Stimulated activated CD8-positive, alpha-beta memory T cell treated with anti-CD3 and anti-CD28 coated beads, Interleukin-15, amount 100 ng/mL, for 48 hours (primary cell): ENCODE measurements at regions not wholly inside any gene's neighbourhood (a gene's known extent, or its start where the extent isn't known, plus 50 kb on each side); places are given as distances from the start of the nearest gene placed in this dataset.
"Not testable (repeated sequence)": the region's sequence is repeated elsewhere in the genome, so short reads cannot be mapped to it uniquely, and the experiment has no call there.

Experiments
- DNase-seq, 2 donors: peaks; one replicate each; pipeline ENCODE4 v3.0.0-alpha.2; 2020; ENCODE audit warnings: low read depth in 2 of 2

DNA sequence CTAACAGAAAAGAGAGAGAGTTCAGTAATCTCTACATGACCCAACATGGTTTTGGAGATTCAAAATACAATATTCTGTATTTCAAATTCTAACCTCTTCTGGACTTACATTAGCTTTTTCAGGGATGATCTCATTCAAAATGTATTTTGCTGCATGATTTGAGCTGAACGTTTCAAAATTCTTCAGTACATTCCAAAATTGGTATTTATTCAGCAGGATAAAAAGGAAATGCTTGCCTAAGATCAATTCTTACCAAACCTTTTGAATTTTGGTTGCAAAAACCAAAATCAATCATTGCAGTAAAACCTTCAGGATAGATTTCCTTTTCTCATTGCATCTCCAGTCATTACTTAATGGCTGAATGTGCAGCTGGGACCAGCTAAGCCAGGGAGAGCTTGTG, 1761.3 kb upstream of the SEL1L start:
- no peak for DNase-seq

DNA sequence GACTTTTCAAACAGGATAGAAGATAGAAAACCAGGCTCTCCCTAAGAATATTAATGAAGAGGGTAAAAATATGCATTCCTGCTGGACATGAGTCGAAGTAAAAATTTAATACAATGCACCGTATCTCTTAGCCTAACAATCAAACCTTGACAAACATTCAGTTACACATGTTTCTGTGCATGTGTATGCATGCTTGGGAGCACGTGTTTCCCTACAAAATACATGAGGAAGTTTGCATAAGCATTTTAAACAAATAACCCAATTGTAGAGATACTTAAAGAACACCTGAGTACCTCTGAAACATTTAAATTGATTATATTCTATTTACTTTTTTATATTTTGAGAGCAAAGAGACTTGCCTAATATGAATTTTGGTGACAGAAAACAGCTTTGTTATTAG, 1763.7 kb upstream of the SEL1L start:
- DNase-seq = no peak

DNA sequence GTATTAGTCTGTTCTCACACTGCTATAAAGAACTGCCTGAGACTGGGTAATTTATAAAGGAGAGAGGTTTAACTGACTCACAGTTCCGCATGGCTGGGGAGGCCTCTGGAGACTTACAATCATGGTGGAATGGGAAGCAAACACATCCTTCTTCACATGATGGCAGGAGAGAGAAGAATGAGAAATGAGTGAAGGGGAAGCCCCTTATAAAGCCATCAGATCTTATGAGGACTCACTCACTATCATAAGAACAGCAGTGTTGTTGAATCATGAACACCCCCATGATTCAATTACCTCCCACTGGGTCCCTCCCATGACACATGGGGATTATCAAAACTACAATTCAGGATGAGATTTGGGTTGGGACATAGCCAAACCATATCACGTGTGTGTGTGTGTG, 1764.4 kb upstream of the SEL1L start:
- DNase-seq = not testable (repeated sequence)

DNA sequence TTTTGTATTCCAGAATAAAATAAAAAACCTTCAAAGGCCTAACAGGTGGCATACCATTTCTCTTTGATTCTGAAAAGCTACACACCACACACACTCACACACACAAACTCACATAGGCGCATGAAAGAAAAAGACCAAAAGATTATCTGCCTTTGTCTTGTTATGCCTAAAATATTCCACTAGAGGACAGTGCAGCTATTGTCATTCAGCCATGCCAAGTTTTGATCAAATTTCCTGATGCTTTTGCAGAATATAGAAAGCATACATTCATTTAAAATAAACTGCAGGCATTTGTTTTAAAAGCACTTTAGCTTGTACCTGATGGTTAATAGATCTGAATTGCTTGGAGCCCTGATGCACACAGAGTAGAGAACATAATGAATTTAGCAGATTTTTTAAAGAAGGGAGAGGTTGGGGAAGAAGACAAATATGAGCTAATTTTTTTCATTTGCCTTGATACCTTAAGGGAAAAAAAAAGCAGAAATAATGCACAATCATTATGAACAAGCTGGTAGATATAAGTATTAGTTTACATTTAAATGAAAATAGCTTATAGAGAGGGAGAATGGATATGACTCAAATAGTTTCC, 1766.9 kb upstream of the SEL1L start:
- DNase-seq = no peak

DNA sequence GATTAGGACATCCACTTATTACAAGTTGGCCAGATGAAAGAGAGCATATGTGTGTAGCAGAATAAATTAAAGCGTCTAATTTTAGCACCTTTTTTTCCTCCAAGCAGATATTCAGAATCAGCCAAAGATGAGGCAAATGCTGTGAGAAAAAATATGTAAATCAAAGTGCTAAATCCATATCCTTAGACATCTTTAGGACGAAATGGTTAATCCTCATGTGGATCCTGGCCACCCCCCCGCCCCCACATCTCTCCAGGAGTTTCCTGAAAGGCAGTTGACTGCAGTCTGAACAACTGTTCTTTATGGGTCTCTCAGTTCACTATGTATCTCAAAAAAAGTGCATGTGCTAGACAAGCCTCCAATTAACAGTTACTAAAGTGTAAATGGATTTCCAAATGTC, 1768.1 kb upstream of the SEL1L start:
- no peak for DNase-seq

DNA sequence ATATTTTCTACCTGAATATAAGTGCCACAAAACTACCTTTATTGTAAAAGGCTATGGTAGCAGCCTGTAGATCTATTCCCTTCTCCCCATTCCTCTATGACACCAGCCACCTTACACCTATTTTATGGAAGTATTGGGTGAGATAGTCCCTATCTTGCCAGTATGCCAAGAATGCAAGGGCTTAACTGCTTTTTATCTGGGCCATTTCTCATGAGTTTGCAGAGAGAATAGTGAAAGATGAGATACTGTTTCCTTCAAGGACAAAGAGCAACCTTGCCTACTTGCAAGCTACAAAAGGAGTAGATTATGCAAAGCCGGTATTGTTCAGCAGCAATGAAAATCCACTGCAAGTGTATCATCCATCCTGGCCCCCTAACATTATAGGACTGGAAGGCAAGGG, 1775.6 kb upstream of the SEL1L start:
- DNase-seq = no peak

DNA sequence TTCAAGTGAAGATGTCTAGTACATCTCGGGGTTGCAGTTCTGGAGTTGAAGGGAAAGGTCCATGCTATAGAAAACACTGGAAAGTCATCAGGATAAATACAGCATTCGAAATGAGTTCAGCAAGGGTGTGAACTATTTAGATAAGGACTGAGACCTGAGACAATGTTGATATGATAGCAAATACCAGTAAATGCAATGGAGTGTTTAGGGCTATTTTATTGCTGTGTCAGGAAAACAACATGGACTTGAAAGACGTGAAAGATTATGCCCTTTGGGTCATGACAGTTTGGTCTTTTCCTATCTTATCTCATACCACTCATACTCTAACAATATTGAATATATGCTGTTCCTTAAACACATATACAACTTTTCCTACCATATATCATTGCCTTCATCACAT, 1776.2 kb upstream of the SEL1L start:
- no peak for DNase-seq

DNA sequence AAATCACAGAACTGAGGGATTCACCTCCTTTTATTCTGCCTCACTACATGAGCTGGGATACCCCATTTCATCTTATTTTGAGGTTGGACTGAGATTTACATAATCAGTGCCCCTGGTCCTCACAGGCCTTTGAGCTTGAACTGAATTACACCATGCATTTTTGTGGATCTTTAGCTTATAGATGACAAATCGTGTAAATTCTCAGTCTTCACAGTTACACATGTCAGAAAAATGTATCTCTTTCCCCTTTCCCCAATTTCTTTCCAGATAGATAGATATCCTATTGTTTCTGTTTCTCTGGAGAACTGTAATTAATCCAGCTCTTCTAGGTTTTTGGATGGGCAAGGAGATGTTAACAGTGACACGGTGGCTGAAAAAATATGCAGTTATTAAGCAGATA, 1778.9 kb upstream of the SEL1L start:
- DNase-seq = no peak

DNA sequence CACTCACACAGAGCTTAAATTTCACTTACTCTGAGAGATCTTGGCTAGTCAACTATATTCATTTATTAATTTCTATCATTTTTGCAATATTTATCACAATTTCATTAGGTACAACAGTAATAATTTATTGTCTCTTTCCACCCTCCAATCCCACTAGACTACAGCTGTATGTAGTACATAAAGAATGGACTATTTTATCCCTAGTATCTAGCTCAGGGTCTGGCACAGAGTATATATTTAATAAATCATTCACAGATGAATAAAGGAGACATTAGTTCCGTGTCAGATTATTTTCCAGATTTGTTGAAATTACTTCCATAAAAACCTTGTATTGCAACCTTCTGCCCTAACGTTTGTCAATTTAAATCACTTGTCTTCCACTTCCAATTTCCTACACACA, 1781.1 kb upstream of the SEL1L start:
- DNase-seq = no peak

DNA sequence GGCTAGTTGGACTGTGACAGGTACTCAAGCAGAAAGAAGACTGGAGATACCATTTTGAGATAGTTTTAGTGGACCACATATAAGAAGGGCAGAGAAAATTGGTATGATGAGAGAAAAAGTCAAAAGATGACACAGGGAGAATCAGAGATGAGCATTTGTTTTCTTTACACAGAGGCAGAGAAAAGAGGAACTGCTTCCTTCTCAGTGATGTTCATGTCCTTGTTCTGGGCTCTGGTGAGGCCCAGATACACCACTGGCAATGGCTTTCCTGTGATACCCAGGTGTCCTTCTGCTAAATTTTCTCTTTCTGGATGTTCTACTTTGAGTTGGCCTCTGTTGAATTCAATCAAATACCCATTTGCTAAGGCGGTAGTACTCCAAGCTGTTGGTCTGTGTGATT, 1782.7 kb upstream of the SEL1L start:
- DNase-seq = no peak

DNA sequence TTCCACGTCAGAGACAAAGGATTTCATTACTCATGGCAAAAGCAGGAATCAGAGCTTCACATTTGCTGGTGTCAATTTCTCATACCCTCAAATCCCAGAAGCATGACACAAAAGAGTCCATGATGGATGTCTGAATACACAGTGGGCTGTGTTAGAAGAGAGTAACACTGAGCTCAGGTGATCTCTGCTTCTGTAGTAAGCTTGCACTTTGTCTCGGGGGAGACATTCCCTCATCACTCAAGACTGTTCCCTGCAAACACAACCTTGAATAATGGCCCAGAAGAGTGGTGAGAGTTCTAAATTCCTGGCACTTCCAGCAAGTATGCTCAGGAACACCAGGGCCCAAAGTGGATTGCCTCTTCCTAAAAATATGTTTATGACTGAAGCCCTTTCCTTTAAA, 1787.2 kb upstream of the SEL1L start:
- DNase-seq = no peak

DNA sequence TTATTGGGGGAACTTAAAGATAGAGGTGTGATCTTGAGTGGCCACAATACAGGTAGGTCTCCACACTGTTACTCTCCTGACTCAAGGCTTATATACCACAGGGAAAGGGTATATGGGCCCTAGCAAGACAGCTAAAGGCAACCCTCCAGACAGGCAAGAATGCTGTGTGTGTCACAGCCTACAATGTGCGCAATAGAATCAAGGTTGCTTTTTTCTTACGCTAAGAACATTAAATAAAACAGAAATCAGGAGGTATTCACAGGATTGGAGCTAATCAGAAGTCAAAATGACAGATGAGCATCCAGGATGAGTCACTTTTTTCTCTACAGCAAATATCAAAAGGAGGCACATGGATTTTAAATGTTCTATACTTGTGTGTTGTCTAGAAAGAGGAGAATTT, 1797.9 kb upstream of the SEL1L start:
- DNase-seq = no peak

DNA sequence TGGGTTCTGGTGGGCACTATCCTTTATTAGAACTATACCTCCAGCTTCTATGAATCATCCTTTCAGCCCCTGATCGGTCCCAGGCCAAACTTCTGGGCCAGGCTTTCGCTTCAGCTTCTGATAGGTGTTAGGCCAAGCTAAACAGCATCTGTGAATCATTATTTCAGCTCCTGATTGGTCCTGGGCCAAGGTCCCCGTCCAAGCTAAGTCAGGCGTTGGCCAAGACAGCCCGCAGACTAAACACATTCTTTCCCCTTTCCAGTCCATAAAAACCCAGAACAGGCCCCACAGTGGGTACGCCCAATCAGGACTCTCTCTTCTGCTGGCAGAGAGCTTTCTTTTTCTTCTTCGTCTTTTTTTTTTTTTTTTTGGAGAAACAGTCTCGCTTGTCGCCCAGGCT, 1808.9 kb upstream of the SEL1L start:
- DNase-seq = no peak

DNA sequence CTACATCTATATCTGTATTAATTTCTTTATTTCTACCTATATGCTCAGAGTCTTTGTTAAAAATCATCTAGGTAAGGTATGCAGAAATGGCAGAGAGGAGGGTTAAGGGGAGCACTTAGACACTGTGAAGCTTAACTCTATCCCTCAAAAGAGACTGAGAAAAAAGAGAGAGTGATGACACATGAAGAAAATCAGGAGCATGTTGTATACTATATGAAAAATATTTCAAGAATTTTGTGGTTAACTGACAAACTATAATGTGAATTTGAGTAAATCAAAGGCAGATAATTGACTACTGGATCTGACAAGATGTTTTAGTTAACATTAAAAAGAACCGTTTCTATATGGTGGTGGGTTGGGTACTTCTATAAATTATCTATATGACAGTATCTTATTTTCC, 1814.2 kb upstream of the SEL1L start:
- DNase-seq = no peak

DNA sequence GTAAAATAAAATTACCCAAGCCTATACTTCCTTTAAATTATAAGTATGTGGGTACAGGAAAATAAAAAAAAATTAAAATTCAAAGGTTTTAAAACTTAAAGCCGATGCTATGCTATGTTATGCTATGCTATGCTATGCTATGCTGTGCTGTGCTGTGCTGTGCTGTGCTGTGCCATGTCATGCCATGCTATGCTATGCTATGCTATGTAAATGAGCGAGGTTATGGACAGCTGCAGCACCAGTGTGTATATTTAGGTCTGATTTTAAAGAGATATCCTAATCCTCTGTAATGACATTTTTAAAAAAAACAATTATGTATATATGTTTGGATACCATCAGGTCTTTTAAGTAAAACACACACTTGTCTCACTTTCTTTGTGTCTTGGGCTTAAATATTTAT, 1822.0 kb upstream of the SEL1L start:
- no peak for DNase-seq

DNA sequence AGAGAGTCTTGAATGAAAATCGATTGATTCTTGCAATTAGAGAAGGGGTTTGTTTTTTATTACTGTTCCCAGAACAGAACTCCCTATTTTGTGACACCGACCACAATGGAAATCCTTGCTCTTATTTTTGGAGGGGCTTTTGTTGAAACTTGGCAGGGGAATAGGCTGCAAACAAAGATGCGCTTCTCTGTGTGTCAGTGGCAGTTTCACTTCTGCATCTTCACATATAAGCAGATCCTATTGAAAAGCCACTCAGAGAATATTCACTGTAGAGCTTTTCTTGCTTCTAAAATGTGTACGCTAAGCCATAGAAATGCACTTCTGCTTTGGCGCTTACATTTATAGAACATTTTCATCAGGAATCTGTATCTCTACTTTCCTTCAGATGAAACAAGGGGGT, 1822.4 kb upstream of the SEL1L start:
- DNase-seq = no peak

DNA sequence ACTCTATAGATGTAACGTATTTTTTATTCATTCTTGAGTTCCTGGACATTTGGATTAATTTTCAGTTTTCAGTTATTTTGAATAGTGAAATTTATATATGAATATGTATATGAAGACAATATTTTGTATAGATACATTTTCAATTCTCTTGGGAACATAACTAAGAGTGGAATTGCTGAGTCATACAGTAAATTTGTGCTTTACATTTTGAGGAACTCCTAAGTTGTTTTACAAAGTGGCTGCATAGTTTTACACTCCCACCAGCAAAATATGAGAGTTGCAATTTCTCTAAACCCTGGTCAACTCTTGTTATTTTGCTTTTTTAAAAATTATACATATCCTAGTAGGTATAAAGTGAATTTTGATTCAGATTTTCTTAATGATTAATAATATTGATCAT, 1838.6 kb upstream of the SEL1L start:
- DNase-seq = no peak

DNA sequence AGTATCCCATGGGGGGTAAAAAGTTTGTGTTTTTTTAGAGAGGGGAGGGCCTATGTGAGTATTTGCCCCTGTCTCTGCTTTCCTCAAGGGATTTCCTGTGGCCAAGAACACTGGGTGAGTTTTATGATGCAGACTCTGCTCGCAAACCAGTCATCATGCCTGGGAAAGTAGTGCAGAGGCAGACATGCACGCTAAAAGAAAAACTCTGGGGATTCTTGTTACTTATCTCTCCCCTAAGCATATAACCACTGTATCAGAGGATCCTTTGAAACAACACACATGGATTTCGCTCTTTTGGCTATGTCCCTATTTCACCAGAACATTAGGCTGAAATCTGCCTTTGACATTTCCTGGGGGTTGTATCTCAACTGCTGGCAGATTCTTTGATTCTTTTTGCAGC, 1845.8 kb upstream of the SEL1L start:
- DNase-seq = no peak

DNA sequence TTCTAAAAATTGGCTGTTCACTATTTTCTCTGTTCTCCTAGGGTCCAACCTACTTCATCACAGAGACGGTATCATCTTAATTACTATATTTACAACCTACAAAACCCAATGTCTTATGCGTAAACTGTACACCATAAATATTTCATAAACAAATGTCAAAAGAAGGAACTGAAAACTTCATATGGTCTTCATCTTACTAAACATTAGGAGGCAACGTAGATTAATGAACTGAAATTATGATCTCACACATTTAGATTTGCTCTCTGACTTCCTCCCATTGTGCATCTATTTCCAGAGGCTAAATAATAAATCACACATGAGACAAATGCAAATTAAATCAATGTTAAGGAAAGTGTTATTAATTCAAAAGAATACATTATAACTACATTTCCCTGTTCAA, 1850.6 kb upstream of the SEL1L start:
- no peak for DNase-seq

DNA sequence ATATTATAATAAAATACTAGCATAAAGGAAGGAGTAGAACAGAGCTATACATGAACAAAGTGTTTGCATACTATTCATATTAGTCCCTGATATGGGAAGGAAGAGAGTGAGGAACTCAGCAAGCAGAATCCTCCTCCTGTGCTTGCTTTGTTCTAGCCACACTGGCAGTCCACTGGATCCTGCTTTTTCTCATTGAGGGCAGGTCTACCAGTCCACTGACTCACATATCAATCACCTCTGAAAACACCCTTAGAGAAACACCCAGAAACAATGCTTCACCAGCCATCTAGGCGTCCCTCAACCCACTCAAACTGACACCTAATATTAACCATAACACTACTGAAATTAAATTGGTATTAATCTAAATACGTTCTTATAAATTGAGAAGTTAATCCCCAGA, 1861.7 kb upstream of the SEL1L start:
- no peak for DNase-seq

DNA sequence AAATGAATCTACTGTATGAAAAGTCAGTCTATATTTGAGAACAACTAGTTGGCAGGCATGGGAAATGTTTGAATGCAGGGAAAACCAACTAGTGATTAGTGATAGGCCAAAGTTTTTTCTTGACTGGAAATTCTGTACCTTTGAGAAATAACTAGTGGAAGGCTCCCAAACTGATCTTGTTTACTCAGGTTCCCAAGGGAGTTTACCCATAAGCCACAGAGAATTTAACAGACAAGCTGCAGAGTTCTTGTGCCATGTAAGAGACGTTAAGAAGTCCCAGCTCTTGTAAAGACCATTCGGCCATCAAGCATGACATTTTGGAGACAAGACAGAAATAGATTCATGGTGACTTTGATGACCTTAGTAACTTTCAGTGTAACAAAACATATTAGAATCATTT, 1882.8 kb upstream of the SEL1L start:
- DNase-seq = no peak

DNA sequence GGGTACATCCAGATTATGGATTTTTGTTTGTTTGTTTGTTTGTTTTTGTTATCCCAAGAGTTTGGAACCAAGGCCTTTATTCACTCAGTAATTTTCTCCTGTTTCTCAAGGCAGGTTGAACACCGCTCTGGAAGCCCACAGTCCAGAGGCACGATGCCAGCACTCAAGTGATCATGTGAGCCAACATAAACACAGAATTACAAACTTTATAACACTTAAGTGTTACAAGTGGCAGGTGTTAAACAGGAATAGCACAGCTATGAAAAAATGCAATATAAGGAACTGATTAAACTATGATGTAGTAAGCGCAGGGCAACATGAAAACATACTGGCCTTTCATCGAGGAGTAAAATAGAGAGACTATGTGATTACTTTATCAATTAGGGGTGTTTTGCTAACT, 1885.8 kb upstream of the SEL1L start:
- DNase-seq = no peak

DNA sequence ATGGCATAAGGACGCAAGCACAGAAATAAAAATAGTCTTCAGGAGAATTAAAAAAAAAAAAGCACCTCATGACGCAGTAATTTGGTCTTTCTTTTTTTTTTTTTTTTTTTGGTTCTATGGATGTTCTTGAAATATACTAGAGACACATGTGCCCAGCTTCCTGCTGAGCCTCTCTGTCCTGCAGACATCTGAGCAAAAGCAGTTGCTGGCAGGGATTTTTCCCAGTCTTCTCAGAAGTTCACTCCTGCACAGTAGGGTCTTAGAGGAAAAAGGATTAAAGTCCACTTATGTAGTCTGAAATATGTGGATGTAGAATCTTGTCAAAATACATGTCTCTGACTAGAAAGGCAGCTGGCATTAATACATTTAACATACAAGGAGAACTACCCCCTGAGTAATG, 1888.1 kb upstream of the SEL1L start:
- no peak for DNase-seq

DNA sequence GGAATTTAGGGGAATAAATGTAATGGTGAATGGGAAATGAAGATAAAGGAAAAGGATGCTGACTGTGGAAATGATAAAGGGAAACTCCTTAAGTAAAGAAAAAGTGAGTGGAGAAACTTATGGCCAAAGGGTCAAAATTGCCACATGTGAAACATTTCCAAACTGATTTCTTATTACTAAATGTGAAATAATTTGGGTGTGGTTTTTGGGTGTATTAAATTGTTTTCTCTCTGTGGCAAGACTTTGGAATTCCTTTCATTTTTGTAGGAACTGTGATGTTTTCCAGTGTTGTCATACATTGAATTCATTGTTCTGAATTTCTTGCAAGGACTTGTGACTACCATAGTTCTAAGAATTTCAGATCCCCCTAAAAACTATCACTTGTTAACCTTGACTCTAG, 1891.5 kb upstream of the SEL1L start:
- no peak for DNase-seq

DNA sequence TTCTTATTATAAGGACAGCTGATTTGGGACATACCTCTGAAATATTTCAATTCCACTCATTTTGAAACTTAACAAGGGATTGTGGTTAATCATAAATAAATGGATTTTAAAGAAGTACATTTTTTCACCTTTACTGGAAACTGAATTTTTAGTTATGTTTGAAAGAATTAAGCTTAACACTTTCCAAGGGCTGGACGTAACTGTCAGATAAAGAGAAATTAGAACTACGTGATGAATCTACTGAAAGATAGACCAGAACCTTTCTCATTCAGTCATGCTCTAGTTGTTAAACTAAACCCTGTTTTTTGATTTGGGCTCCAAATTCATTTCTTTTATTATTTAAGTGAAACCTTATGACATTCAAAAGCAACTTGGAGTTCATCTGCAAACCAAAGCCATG, 1892.1 kb upstream of the SEL1L start:
- no peak for DNase-seq
